ENCODE measurements at regions not wholly inside any gene's neighbourhood (a gene's known extent, or its start where the extent isn't known, plus 50 kb on each side); places are given as distances from the start of the nearest gene placed in this dataset.
"Not testable (repeated sequence)": the region's sequence is repeated elsewhere in the genome, so short reads cannot be mapped to it uniquely, and the experiment has no call there.

- intact Hi-C loops (cut with micrococcal nuclease): no loop called here
- Histone ChIP-seq H3K27me3 (ENCODE audit: control insufficient read depth in 2 of 2, insufficient read depth in 2 of 2, low read length in 2 of 2) (no peaks in the 10 kb centered on the region), H3K4me3 (ENCODE audit: low read length) (no peak overlapping the region), H3K4me1 (ENCODE audit: control insufficient read depth in 2 of 2, insufficient read depth in 2 of 2, low read length in 2 of 2) (no peaks in the 10 kb centered on the region), H3K27ac (ENCODE audit: low read depth, low read length) (no peak overlapping the region), H3K36me3 (ENCODE audit: control insufficient read depth in 2 of 3, insufficient read depth in 3 of 3, low read length in 3 of 3) (no peaks in the 10 kb centered on the region), H3K9me3 (ENCODE audit: control insufficient read depth in 2 of 3, low read length in 3 of 3) (no peaks in the 10 kb centered on the region)
- no peaks in the 10 kb centered on the region for H3K36me3 Mint-ChIP-seq
- H3K27ac Mint-ChIP-seq: no peak overlapping the region
- ChIA-PET POLR2A (no interaction called here), CTCF (no interaction called here)
- H3K9me3 Mint-ChIP-seq: no peaks in the 10 kb centered on the region
- H3K4me3 Mint-ChIP-seq: no peak overlapping the region
- peaks cover 0 to 5% (median 2%) of the 10 kb centered on the region in 5 donors for H3K27me3 Mint-ChIP-seq
- peaks cover 0 to 6% (median 0%) of the 10 kb centered on the region in 7 donors for H3K4me1 Mint-ChIP-seq
- DNase-seq (peak in 1 of 9 donors; percentile 11), ATAC-seq (no peak)
Observed at GRCh38 chr2:239869272-239870155, 155.6 kb downstream of the NDUFA10 start.

- Histone ChIP-seq H3K27ac (ENCODE audit: low read depth, low read length) (no peak overlapping the region), H3K4me1 (ENCODE audit: control insufficient read depth in 2 of 2, insufficient read depth in 2 of 2, low read length in 2 of 2) (no peaks in the 10 kb centered on the region), H3K27me3 (ENCODE audit: control insufficient read depth in 2 of 2, insufficient read depth in 2 of 2, low read length in 2 of 2) (no peaks in the 10 kb centered on the region), H3K36me3 (ENCODE audit: control insufficient read depth in 2 of 3, insufficient read depth in 3 of 3, low read length in 3 of 3) (no peaks in the 10 kb centered on the region), H3K9me3 (ENCODE audit: control insufficient read depth in 2 of 3, low read length in 3 of 3) (no peaks in the 10 kb centered on the region), H3K4me3 (ENCODE audit: low read length) (no peak overlapping the region)
- Mint-ChIP-seq H3K4me1 (no peaks in the 10 kb centered on the region), H3K36me3 (no peaks in the 10 kb centered on the region), H3K4me3 (no peak overlapping the region), H3K27ac (no peak overlapping the region), H3K27me3 (no peaks in the 10 kb centered on the region), H3K9me3 (no peaks in the 10 kb centered on the region)
- ChIA-PET POLR2A (no interaction called here), CTCF (no interaction called here)
- intact Hi-C loops (cut with micrococcal nuclease): no loop called here
- no peak for ATAC-seq
- DNase-seq: no peak
Observed at GRCh38 chr2:239868556-239869181, 156.5 kb downstream of the NDUFA10 start.

GRCh38 chr2:239866778-239867177 lies 158.4 kb downstream of the NDUFA10 start:
- no peaks in the 10 kb centered on the region for H3K36me3 ChIP-seq (ENCODE audit: control insufficient read depth in 2 of 3, insufficient read depth in 3 of 3, low read length in 3 of 3)
- no peak overlapping the region for H3K4me3 Mint-ChIP-seq
- POLR2A ChIA-PET: no interaction called here
- H3K9me3 ChIP-seq (ENCODE audit: control insufficient read depth in 2 of 3, low read length in 3 of 3): no peaks in the 10 kb centered on the region
- H3K27me3 Mint-ChIP-seq: peaks cover 0 to 2% (median 0%) of the 10 kb centered on the region in 5 donors
- intact Hi-C loops (cut with micrococcal nuclease): no loop called here
- H3K4me1 Mint-ChIP-seq: peaks cover 2 to 10% (median 4%) of the 10 kb centered on the region in 7 donors
- H3K27ac ChIP-seq (ENCODE audit: low read depth, low read length): no peak overlapping the region
- no peak overlapping the region for H3K4me3 ChIP-seq (ENCODE audit: low read length)
- H3K27me3 ChIP-seq (ENCODE audit: control insufficient read depth in 2 of 2, insufficient read depth in 2 of 2, low read length in 2 of 2): no peaks in the 10 kb centered on the region
- no peak overlapping the region for H3K27ac Mint-ChIP-seq
- H3K4me1 ChIP-seq (ENCODE audit: control insufficient read depth in 2 of 2, insufficient read depth in 2 of 2, low read length in 2 of 2): no peaks in the 10 kb centered on the region
- DNase-seq (no peak), ATAC-seq (no peak)
- H3K9me3 Mint-ChIP-seq: no peaks in the 10 kb centered on the region
- CTCF ChIA-PET: no interaction called here
- no peaks in the 10 kb centered on the region for H3K36me3 Mint-ChIP-seq

- H3K4me3 Mint-ChIP-seq: no peak overlapping the region
- intact Hi-C loops (cut with micrococcal nuclease): no loop called here
- no peak overlapping the region for H3K27ac ChIP-seq (ENCODE audit: low read depth, low read length)
- H3K36me3 ChIP-seq (ENCODE audit: control insufficient read depth in 2 of 3, insufficient read depth in 3 of 3, low read length in 3 of 3): no peaks in the 10 kb centered on the region
- no peaks in the 10 kb centered on the region for H3K9me3 ChIP-seq (ENCODE audit: control insufficient read depth in 2 of 3, low read length in 3 of 3)
- no peaks in the 10 kb centered on the region for H3K36me3 Mint-ChIP-seq
- no peaks in the 10 kb centered on the region for H3K27me3 ChIP-seq (ENCODE audit: control insufficient read depth in 2 of 2, insufficient read depth in 2 of 2, low read length in 2 of 2)
- POLR2A ChIA-PET: no interaction called here
- peaks cover 0 to 5% (median 0%) of the 10 kb centered on the region in 5 donors for H3K27me3 Mint-ChIP-seq
- no peaks in the 10 kb centered on the region for H3K4me1 ChIP-seq (ENCODE audit: control insufficient read depth in 2 of 2, insufficient read depth in 2 of 2, low read length in 2 of 2)
- ATAC-seq (no peak), DNase-seq (no peak)
- no peaks in the 10 kb centered on the region for H3K9me3 Mint-ChIP-seq
- peaks cover 2 to 15% (median 8%) of the 10 kb centered on the region in 7 donors for H3K4me1 Mint-ChIP-seq
- CTCF ChIA-PET: no interaction called here
- no peak overlapping the region for H3K4me3 ChIP-seq (ENCODE audit: low read length)
- H3K27ac Mint-ChIP-seq: no peak overlapping the region
Observed at GRCh38 chr2:239866350-239866749, 158.8 kb downstream of the NDUFA10 start.

GRCh38 chr2:239865856-239866255 lies 159.3 kb downstream of the NDUFA10 start:
- H3K27ac ChIP-seq (ENCODE audit: low read depth, low read length); H3K27me3 Mint-ChIP-seq; H3K4me3 Mint-ChIP-seq; CTCF ChIA-PET; ATAC-seq; H3K4me1 ChIP-seq (ENCODE audit: control insufficient read depth in 2 of 2, insufficient read depth in 2 of 2, low read length in 2 of 2); H3K36me3 Mint-ChIP-seq; POLR2A ChIA-PET; H3K27ac Mint-ChIP-seq; intact Hi-C loops (cut with micrococcal nuclease); DNase-seq; H3K4me3 ChIP-seq (ENCODE audit: low read length); H3K27me3 ChIP-seq (ENCODE audit: control insufficient read depth in 2 of 2, insufficient read depth in 2 of 2, low read length in 2 of 2); H3K36me3 ChIP-seq (ENCODE audit: control insufficient read depth in 2 of 3, insufficient read depth in 3 of 3, low read length in 3 of 3); H3K9me3 ChIP-seq (ENCODE audit: control insufficient read depth in 2 of 3, low read length in 3 of 3); H3K9me3 Mint-ChIP-seq: not testable (repeated sequence)
- H3K4me1 Mint-ChIP-seq: peaks cover 2 to 20% (median 11%) of the 10 kb centered on the region in 7 donors

- Histone ChIP-seq H3K27me3 (ENCODE audit: control insufficient read depth in 2 of 2, insufficient read depth in 2 of 2, low read length in 2 of 2) (no peaks in the 10 kb centered on the region), H3K4me1 (ENCODE audit: control insufficient read depth in 2 of 2, insufficient read depth in 2 of 2, low read length in 2 of 2) (no peaks in the 10 kb centered on the region), H3K9me3 (ENCODE audit: control insufficient read depth in 2 of 3, low read length in 3 of 3) (no peaks in the 10 kb centered on the region), H3K4me3 (ENCODE audit: low read length) (no peak overlapping the region), H3K36me3 (ENCODE audit: control insufficient read depth in 2 of 3, insufficient read depth in 3 of 3, low read length in 3 of 3) (no peaks in the 10 kb centered on the region), H3K27ac (ENCODE audit: low read depth, low read length) (no peak overlapping the region)
- Mint-ChIP-seq H3K4me3 (no peak overlapping the region), H3K27me3 (peaks cover 0 to 12% (median 0%) of the 10 kb centered on the region in 5 donors), H3K9me3 (no peaks in the 10 kb centered on the region), H3K27ac (no peak overlapping the region), H3K4me1 (peaks cover 2 to 27% (median 16%) of the 10 kb centered on the region in 7 donors), H3K36me3 (no peaks in the 10 kb centered on the region)
- ChIA-PET CTCF (no interaction called here), POLR2A (no interaction called here)
- intact Hi-C loops (cut with micrococcal nuclease): no loop called here
- ATAC-seq (no peak), DNase-seq (no peak)
Observed at GRCh38 chr2:239865059-239865639, 160.0 kb downstream of the NDUFA10 start.
